ENCODE measurements at regions not wholly inside any gene's neighbourhood (a gene's known extent, or its start where the extent isn't known, plus 50 kb on each side); places are given as distances from the start of the nearest gene placed in this dataset.

- H3K36me3 ChIP-seq (ENCODE audit: control insufficient read depth in 3 of 3, insufficient read depth in 2 of 3, low read depth in 1 of 3, low read length in 3 of 3) = no peaks in the 10 kb centered on the region
- no peak overlapping the region for H3K27ac ChIP-seq (ENCODE audit: low read depth in 1 of 3, low read length in 2 of 3)
- H3K4me3 ChIP-seq (ENCODE audit: low read depth in 1 of 3, low read length in 3 of 3) = no peak overlapping the region
- FAIRE-seq (no peak), DNase-seq (no peak)
- no peaks in the 10 kb centered on the region for H3K9me3 ChIP-seq (ENCODE audit: control insufficient read depth in 2 of 2, insufficient read depth in 1 of 2, low read depth in 1 of 2, low read length in 1 of 2)
- no peaks in the 10 kb centered on the region for H3K27me3 ChIP-seq (ENCODE audit: control insufficient read depth in 3 of 3, insufficient read depth in 3 of 3, low read length in 3 of 3)
- 85 to 87% (median 86%) methylated on average over 4 of the region's 4 CpGs for WGBS, 3 donors
- no peaks in the 10 kb centered on the region for H3K4me1 ChIP-seq (ENCODE audit: control insufficient read depth in 3 of 3, insufficient read depth in 2 of 3, low read depth in 1 of 3, low read length in 2 of 3)
Measured at GRCh38 chr5:51961154-51961562, 577.9 kb downstream of the ISL1 start.

- 9 to 40% (median 13%) methylated on average over 1 of the region's 1 CpG for WGBS, 3 donors
- no peak for DNase-seq
- H3K9me3 ChIP-seq (ENCODE audit: control insufficient read depth in 2 of 2, insufficient read depth in 1 of 2, low read depth in 1 of 2, low read length in 1 of 2) = no peaks in the 10 kb centered on the region
- H3K27me3 ChIP-seq (ENCODE audit: control insufficient read depth in 3 of 3, insufficient read depth in 3 of 3, low read length in 3 of 3) = no peaks in the 10 kb centered on the region
- no peak for FAIRE-seq
- no peaks in the 10 kb centered on the region for H3K4me1 ChIP-seq (ENCODE audit: control insufficient read depth in 3 of 3, insufficient read depth in 2 of 3, low read depth in 1 of 3, low read length in 2 of 3)
- no peaks in the 10 kb centered on the region for H3K36me3 ChIP-seq (ENCODE audit: control insufficient read depth in 3 of 3, insufficient read depth in 2 of 3, low read depth in 1 of 3, low read length in 3 of 3)
- no peak overlapping the region for H3K27ac ChIP-seq (ENCODE audit: low read depth in 1 of 3, low read length in 2 of 3)
- H3K4me3 ChIP-seq (ENCODE audit: low read depth in 1 of 3, low read length in 3 of 3) = no peak overlapping the region
Measured at GRCh38 chr5:51968756-51969155, 585.5 kb downstream of the ISL1 start.

- no peaks in the 10 kb centered on the region for H3K4me1 ChIP-seq (ENCODE audit: control insufficient read depth in 3 of 3, insufficient read depth in 2 of 3, low read depth in 1 of 3, low read length in 2 of 3)
- 83 to 95% (median 93%) methylated on average over 6 of the region's 6 CpGs for WGBS, 3 donors
- DNase-seq = no peak
- no peak overlapping the region for H3K4me3 ChIP-seq (ENCODE audit: low read depth in 1 of 3, low read length in 3 of 3)
- no peak for FAIRE-seq
- no peak overlapping the region for H3K27ac ChIP-seq (ENCODE audit: low read depth in 1 of 3, low read length in 2 of 3)
- no peaks in the 10 kb centered on the region for H3K27me3 ChIP-seq (ENCODE audit: control insufficient read depth in 3 of 3, insufficient read depth in 3 of 3, low read length in 3 of 3)
- no peaks in the 10 kb centered on the region for H3K9me3 ChIP-seq (ENCODE audit: control insufficient read depth in 2 of 2, insufficient read depth in 1 of 2, low read depth in 1 of 2, low read length in 1 of 2)
- no peaks in the 10 kb centered on the region for H3K36me3 ChIP-seq (ENCODE audit: control insufficient read depth in 3 of 3, insufficient read depth in 2 of 3, low read depth in 1 of 3, low read length in 3 of 3)
Measured at GRCh38 chr5:51974834-51975233, 591.6 kb downstream of the ISL1 start.

GRCh38 chr5:51977014-51977413 is 593.8 kb downstream of the ISL1 start:
- Histone ChIP-seq H3K9me3 (ENCODE audit: control insufficient read depth in 2 of 2, insufficient read depth in 1 of 2, low read depth in 1 of 2, low read length in 1 of 2) (no peaks in the 10 kb centered on the region), H3K36me3 (ENCODE audit: control insufficient read depth in 3 of 3, insufficient read depth in 2 of 3, low read depth in 1 of 3, low read length in 3 of 3) (no peaks in the 10 kb centered on the region), H3K4me1 (ENCODE audit: control insufficient read depth in 3 of 3, insufficient read depth in 2 of 3, low read depth in 1 of 3, low read length in 2 of 3) (no peaks in the 10 kb centered on the region), H3K27ac (ENCODE audit: low read depth in 1 of 3, low read length in 2 of 3) (no peak overlapping the region), H3K27me3 (ENCODE audit: control insufficient read depth in 3 of 3, insufficient read depth in 3 of 3, low read length in 3 of 3) (no peaks in the 10 kb centered on the region), H3K4me3 (ENCODE audit: low read depth in 1 of 3, low read length in 3 of 3) (no peak overlapping the region)
- FAIRE-seq (no peak), DNase-seq (no peak)
- WGBS, 3 donors = 58 to 78% (median 62%) methylated on average over 1 of the region's 1 CpG

GRCh38 chr5:51983161-51983560 is 599.9 kb downstream of the ISL1 start:
- DNase-seq (no peak), FAIRE-seq (no peak)
- Histone ChIP-seq H3K27ac (ENCODE audit: low read depth in 1 of 3, low read length in 2 of 3) (no peak overlapping the region), H3K36me3 (ENCODE audit: control insufficient read depth in 3 of 3, insufficient read depth in 2 of 3, low read depth in 1 of 3, low read length in 3 of 3) (no peaks in the 10 kb centered on the region), H3K27me3 (ENCODE audit: control insufficient read depth in 3 of 3, insufficient read depth in 3 of 3, low read length in 3 of 3) (no peaks in the 10 kb centered on the region), H3K4me1 (ENCODE audit: control insufficient read depth in 3 of 3, insufficient read depth in 2 of 3, low read depth in 1 of 3, low read length in 2 of 3) (no peaks in the 10 kb centered on the region), H3K4me3 (ENCODE audit: low read depth in 1 of 3, low read length in 3 of 3) (no peak overlapping the region), H3K9me3 (ENCODE audit: control insufficient read depth in 2 of 2, insufficient read depth in 1 of 2, low read depth in 1 of 2, low read length in 1 of 2) (no peaks in the 10 kb centered on the region)

GRCh38 chr5:51986733-51987132 is 603.5 kb downstream of the ISL1 start:
- H3K9me3 ChIP-seq (ENCODE audit: control insufficient read depth in 2 of 2, insufficient read depth in 1 of 2, low read depth in 1 of 2, low read length in 1 of 2) = no peaks in the 10 kb centered on the region
- 77 to 86% (median 85%) methylated on average over 3 of the region's 3 CpGs for WGBS, 3 donors
- FAIRE-seq (no peak), DNase-seq (no peak)
- H3K36me3 ChIP-seq (ENCODE audit: control insufficient read depth in 3 of 3, insufficient read depth in 2 of 3, low read depth in 1 of 3, low read length in 3 of 3) = no peaks in the 10 kb centered on the region
- H3K4me3 ChIP-seq (ENCODE audit: low read depth in 1 of 3, low read length in 3 of 3) = no peak overlapping the region
- peaks cover 0 to 1% (median 0%) of the 10 kb centered on the region in 3 donors for H3K27me3 ChIP-seq (ENCODE audit: control insufficient read depth in 3 of 3, insufficient read depth in 3 of 3, low read length in 3 of 3)
- H3K4me1 ChIP-seq (ENCODE audit: control insufficient read depth in 3 of 3, insufficient read depth in 2 of 3, low read depth in 1 of 3, low read length in 2 of 3) = no peaks in the 10 kb centered on the region
- no peak overlapping the region for H3K27ac ChIP-seq (ENCODE audit: low read depth in 1 of 3, low read length in 2 of 3)

GRCh38 chr5:51987239-51987638 is 604.0 kb downstream of the ISL1 start:
- H3K4me3 ChIP-seq (ENCODE audit: low read depth in 1 of 3, low read length in 3 of 3) = no peak overlapping the region
- FAIRE-seq (no peak), DNase-seq (no peak)
- H3K4me1 ChIP-seq (ENCODE audit: control insufficient read depth in 3 of 3, insufficient read depth in 2 of 3, low read depth in 1 of 3, low read length in 2 of 3) = no peaks in the 10 kb centered on the region
- no peak overlapping the region for H3K27ac ChIP-seq (ENCODE audit: low read depth in 1 of 3, low read length in 2 of 3)
- H3K9me3 ChIP-seq (ENCODE audit: control insufficient read depth in 2 of 2, insufficient read depth in 1 of 2, low read depth in 1 of 2, low read length in 1 of 2) = no peaks in the 10 kb centered on the region
- H3K36me3 ChIP-seq (ENCODE audit: control insufficient read depth in 3 of 3, insufficient read depth in 2 of 3, low read depth in 1 of 3, low read length in 3 of 3) = no peaks in the 10 kb centered on the region
- H3K27me3 ChIP-seq (ENCODE audit: control insufficient read depth in 3 of 3, insufficient read depth in 3 of 3, low read length in 3 of 3) = peaks cover 0 to 1% (median 0%) of the 10 kb centered on the region in 3 donors

- DNase-seq (no peak), FAIRE-seq (no peak)
- H3K4me1 ChIP-seq (ENCODE audit: control insufficient read depth in 3 of 3, insufficient read depth in 2 of 3, low read depth in 1 of 3, low read length in 2 of 3) = no peaks in the 10 kb centered on the region
- no peaks in the 10 kb centered on the region for H3K36me3 ChIP-seq (ENCODE audit: control insufficient read depth in 3 of 3, insufficient read depth in 2 of 3, low read depth in 1 of 3, low read length in 3 of 3)
- H3K27ac ChIP-seq (ENCODE audit: low read depth in 1 of 3, low read length in 2 of 3) = no peak overlapping the region
- no peaks in the 10 kb centered on the region for H3K9me3 ChIP-seq (ENCODE audit: control insufficient read depth in 2 of 2, insufficient read depth in 1 of 2, low read depth in 1 of 2, low read length in 1 of 2)
- no peak overlapping the region for H3K4me3 ChIP-seq (ENCODE audit: low read depth in 1 of 3, low read length in 3 of 3)
- WGBS, 3 donors = 13 to 51% (median 39%) methylated on average over 2 of the region's 2 CpGs
- peaks cover 0 to 1% (median 0%) of the 10 kb centered on the region in 3 donors for H3K27me3 ChIP-seq (ENCODE audit: control insufficient read depth in 3 of 3, insufficient read depth in 3 of 3, low read length in 3 of 3)
Measured at GRCh38 chr5:51987669-51988209, 604.5 kb downstream of the ISL1 start.

- 59 to 69% (median 61%) methylated on average over 6 of the region's 6 CpGs for WGBS, 3 donors
- Histone ChIP-seq H3K27me3 (ENCODE audit: control insufficient read depth in 3 of 3, insufficient read depth in 3 of 3, low read length in 3 of 3) (peaks cover 0 to 1% (median 0%) of the 10 kb centered on the region in 3 donors), H3K4me1 (ENCODE audit: control insufficient read depth in 3 of 3, insufficient read depth in 2 of 3, low read depth in 1 of 3, low read length in 2 of 3) (no peaks in the 10 kb centered on the region), H3K9me3 (ENCODE audit: control insufficient read depth in 2 of 2, insufficient read depth in 1 of 2, low read depth in 1 of 2, low read length in 1 of 2) (no peaks in the 10 kb centered on the region), H3K4me3 (ENCODE audit: low read depth in 1 of 3, low read length in 3 of 3) (no peak overlapping the region), H3K27ac (ENCODE audit: low read depth in 1 of 3, low read length in 2 of 3) (no peak overlapping the region), H3K36me3 (ENCODE audit: control insufficient read depth in 3 of 3, insufficient read depth in 2 of 3, low read depth in 1 of 3, low read length in 3 of 3) (no peaks in the 10 kb centered on the region)
- DNase-seq (no peak), FAIRE-seq (no peak)
Measured at GRCh38 chr5:51988634-51989033, 605.4 kb downstream of the ISL1 start.

Measured in small intestine (tissue), 7 donors.